AG04449 (cell line): ENCODE measurements at regions not wholly inside any gene's neighbourhood (a gene's known extent, or its start where the extent isn't known, plus 50 kb on each side); places are given as distances from the start of the nearest gene placed in this dataset.

Experiments used
- CTCF ChIA-PET: fragments of 350-600 bp; formaldehyde crosslinking; extraction: SDS; loops from one replicate; lab custom pipeline; 2021; ENCODE audit warnings: antibody characterized with exemption; lab: Yijun Ruan, JAX
- POLR2A ChIA-PET: fragments of 400-600, 350-600 bp; formaldehyde crosslinking; extraction: SDS; loops from one replicate; lab custom pipeline; 2020; ENCODE audit warnings: antibody characterized with exemption, inconsistent platforms; lab: Yijun Ruan, JAX
- DNase-seq: peaks from one replicate; pipeline ENCODE4 v3.0.0-alpha.2; 2010; ENCODE audit warnings: low read depth, low spot score
- H3K4me3 ChIP-seq: 2 replicates; pipeline ENCODE4 v1.5.1; 2011; ENCODE audit warnings: low read depth, mild to moderate bottlenecking, control low read depth, low read length
- CTCF ChIP-seq: IDR thresholded peaks from one replicate; pipeline ENCODE4 v1.5.1; 2011; ENCODE audit warnings: mild to moderate bottlenecking, moderate library complexity, low read length, control low read depth, inconsistent platforms; ENCODE audit not compliant: insufficient read depth; ENCODE audit errors: missing control alignments

- DNase-seq = no peak
- TF ChIP-seq CTCF = no peak
- ChIA-PET CTCF (no interaction called here), POLR2A (no interaction called here)
- no peak overlapping the region for H3K4me3 ChIP-seq
Measured at GRCh38 chr10:18735711-18736110, 76.5 kb downstream of the ARL5B start.

- no peak for TF ChIP-seq CTCF
- ChIA-PET CTCF (no interaction called here), POLR2A (no interaction called here)
- DNase-seq = no peak
- H3K4me3 ChIP-seq = no peak overlapping the region
Measured at GRCh38 chr10:18737236-18737635, 78.0 kb downstream of the ARL5B start.

DNA sequence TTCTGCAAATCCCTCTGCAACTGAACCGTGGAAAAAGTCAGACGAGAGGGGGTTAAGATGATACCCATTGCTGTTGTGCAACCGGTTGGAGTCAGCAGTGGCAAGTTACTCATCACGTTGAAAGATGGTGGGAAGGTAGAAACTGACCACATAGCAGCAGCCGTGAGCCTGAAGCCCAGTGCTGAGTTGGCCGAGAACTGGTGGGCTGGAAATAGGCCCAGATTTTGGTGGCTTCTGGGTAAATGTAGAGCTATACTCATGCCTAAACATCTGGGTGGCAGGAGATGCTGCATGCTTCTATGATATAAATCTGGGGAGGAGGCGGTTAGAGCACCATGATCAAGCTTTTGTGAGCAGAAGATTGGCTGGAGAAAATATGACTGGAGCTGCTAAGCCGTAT lies 78.6 kb downstream of the ARL5B start:
- TF ChIP-seq CTCF = no peak
- POLR2A ChIA-PET = no interaction called here
- no peak for DNase-seq
- no peak overlapping the region for H3K4me3 ChIP-seq
- CTCF ChIA-PET = no interaction called here

GRCh38 chr10:18738835-18739234 lies 79.6 kb downstream of the ARL5B start:
- TF ChIP-seq CTCF = no peak
- ChIA-PET POLR2A (interaction anchor here (0.6 kb wide), 1 partner anchor 1222 kb away, joined by 3 read pairs; no protein-coding TSS in a partner anchor), CTCF (no interaction called here)
- H3K4me3 ChIP-seq = no peak overlapping the region
- DNase-seq = no peak

- ChIA-PET CTCF (no interaction called here), POLR2A (no interaction called here)
- H3K4me3 ChIP-seq = no peak overlapping the region
- TF ChIP-seq CTCF = no peak
- DNase-seq = no peak
Measured at GRCh38 chr10:18743926-18744325, 84.7 kb downstream of the ARL5B start.

DNA sequence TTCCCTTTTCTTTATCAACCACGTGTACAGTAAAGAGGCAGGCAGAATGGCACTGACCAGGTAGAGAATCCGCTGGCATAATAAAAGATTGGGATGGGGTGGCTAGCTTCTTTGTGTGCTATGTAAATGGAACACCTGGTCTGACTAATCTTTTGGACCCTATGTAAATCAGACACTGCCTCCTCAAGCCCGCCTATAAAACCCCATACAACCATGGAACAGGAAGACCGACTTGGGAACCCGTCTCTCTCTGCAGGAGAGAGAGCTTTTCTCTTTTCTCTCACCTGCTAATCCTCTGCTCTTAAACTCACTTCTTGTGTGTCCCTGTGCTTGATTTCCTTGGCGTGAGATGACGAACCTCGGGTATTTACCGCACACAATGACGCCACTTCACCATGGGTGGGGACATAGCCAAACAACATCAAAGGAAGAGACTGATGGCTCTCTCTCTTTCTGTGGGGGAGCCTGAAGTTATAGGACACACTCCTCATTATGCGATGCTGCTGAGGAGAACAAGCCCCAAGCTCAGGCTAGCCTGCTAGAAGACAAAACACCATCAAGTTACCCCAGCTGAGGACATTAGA lies 94.2 kb downstream of the ARL5B start:
- TF ChIP-seq CTCF = no peak

More for the DNA sequence above, 94.2 kb downstream of the ARL5B start:
- POLR2A ChIA-PET = no interaction called here
- CTCF ChIA-PET = no interaction called here
- no peak for DNase-seq
- H3K4me3 ChIP-seq = no peak overlapping the region
